ENCODE measurements at regions not wholly inside any gene's neighbourhood (a gene's known extent, or its start where the extent isn't known, plus 50 kb on each side); places are given as distances from the start of the nearest gene placed in this dataset.

DNA sequence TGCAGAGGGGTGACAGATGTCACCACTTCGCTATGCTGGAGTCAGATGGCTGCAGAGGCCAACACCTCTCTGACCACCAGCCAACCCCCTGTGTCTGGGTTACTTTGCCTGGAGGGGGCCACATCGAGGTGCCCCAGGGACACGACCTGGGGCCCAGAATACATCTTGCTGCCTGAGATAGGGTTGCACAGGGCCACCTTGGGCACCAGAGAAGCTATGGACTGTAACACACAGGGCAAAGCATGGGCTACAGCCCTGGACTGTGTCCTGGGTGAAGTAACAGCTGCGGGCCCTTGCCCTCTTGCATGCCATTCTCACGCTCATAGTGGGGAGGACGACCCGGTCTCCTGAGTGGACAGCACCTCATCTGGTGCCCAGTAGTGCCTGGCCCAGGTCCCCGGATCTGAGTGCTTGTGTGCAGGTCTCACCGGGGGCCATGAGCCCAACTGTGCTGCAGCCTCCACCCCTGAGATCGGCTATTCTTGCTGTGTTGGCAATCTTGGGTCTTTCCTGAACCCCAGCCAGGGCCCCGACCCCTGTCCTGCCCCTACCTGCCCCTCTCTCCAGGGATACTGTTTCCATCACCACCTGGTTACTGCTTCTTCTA, 115.2 kb upstream of the GDF10 start:
- TF ChIP-seq, protein P1, sequence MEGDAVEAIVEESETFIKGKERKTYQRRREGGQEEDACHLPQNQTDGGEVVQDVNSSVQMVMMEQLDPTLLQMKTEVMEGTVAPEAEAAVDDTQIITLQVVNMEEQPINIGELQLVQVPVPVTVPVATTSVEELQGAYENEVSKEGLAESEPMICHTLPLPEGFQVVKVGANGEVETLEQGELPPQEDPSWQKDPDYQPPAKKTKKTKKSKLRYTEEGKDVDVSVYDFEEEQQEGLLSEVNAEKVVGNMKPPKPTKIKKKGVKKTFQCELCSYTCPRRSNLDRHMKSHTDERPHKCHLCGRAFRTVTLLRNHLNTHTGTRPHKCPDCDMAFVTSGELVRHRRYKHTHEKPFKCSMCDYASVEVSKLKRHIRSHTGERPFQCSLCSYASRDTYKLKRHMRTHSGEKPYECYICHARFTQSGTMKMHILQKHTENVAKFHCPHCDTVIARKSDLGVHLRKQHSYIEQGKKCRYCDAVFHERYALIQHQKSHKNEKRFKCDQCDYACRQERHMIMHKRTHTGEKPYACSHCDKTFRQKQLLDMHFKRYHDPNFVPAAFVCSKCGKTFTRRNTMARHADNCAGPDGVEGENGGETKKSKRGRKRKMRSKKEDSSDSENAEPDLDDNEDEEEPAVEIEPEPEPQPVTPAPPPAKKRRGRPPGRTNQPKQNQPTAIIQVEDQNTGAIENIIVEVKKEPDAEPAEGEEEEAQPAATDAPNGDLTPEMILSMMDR (IDR thresholded peaks at IDR 0.05; ENCODE audit: low read length): no peak
- TF ChIP-seq EZH2 (IDR thresholded peaks at IDR 0.05; ENCODE audit: borderline replicate concordance, low read length): no peak
